Osteocyte (in vitro differentiated cells): ENCODE measurements at regions not wholly inside any gene's neighbourhood (a gene's known extent, or its start where the extent isn't known, plus 50 kb on each side); places are given as distances from the start of the nearest gene placed in this dataset.

Experiments used
- DNase-seq: peaks from one replicate; pipeline ENCODE4 v3.0.0; 2021; ENCODE audit warnings: mixed read lengths; ENCODE audit not compliant: unreplicated experiment; ENCODE audit errors: extremely low spot score
- H3K27ac Mint-ChIP-seq: one replicate; pipeline ENCODE4 v1.8.0; 2021; ENCODE audit warnings: mild to moderate bottlenecking, mixed read lengths; ENCODE audit not compliant: unreplicated experiment
- H3K27me3 Mint-ChIP-seq: one replicate; pipeline ENCODE4 v1.8.0; 2021; ENCODE audit warnings: mixed read lengths; ENCODE audit not compliant: unreplicated experiment
- H3K36me3 Mint-ChIP-seq: one replicate; pipeline ENCODE4 v1.8.0; 2021; ENCODE audit warnings: mixed read lengths; ENCODE audit not compliant: unreplicated experiment
- H3K4me1 Mint-ChIP-seq: one replicate; pipeline ENCODE4 v1.8.0; 2021; ENCODE audit warnings: mixed read lengths; ENCODE audit not compliant: unreplicated experiment
- H3K4me3 Mint-ChIP-seq: one replicate; pipeline ENCODE4 v1.8.0; 2021; ENCODE audit warnings: mild to moderate bottlenecking, moderate library complexity, mixed read lengths; ENCODE audit not compliant: unreplicated experiment
- H3K9me3 Mint-ChIP-seq: one replicate; pipeline ENCODE4 v1.8.0; 2021; ENCODE audit warnings: mixed read lengths; ENCODE audit not compliant: unreplicated experiment
- TF ChIP-seq, protein P1 (sequence below): fragments of 200-600 bp; sonication (generic); IDR thresholded peaks from 2 replicates; pipeline ENCODE4 v1.5.0; 2021; ENCODE audit warnings: antibody characterized with exemption, mild to moderate bottlenecking, moderate library complexity

- DNase-seq: no peak
- H3K4me1 Mint-ChIP-seq: peaks cover 2% of the 10 kb centered on the region
- H3K27me3 Mint-ChIP-seq: no peaks in the 10 kb centered on the region
- no peaks in the 10 kb centered on the region for H3K36me3 Mint-ChIP-seq
- H3K9me3 Mint-ChIP-seq: no peaks in the 10 kb centered on the region
- H3K4me3 Mint-ChIP-seq: no peak overlapping the region
- TF ChIP-seq, protein P1, sequence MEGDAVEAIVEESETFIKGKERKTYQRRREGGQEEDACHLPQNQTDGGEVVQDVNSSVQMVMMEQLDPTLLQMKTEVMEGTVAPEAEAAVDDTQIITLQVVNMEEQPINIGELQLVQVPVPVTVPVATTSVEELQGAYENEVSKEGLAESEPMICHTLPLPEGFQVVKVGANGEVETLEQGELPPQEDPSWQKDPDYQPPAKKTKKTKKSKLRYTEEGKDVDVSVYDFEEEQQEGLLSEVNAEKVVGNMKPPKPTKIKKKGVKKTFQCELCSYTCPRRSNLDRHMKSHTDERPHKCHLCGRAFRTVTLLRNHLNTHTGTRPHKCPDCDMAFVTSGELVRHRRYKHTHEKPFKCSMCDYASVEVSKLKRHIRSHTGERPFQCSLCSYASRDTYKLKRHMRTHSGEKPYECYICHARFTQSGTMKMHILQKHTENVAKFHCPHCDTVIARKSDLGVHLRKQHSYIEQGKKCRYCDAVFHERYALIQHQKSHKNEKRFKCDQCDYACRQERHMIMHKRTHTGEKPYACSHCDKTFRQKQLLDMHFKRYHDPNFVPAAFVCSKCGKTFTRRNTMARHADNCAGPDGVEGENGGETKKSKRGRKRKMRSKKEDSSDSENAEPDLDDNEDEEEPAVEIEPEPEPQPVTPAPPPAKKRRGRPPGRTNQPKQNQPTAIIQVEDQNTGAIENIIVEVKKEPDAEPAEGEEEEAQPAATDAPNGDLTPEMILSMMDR: no peak
- H3K27ac Mint-ChIP-seq: no peak overlapping the region
Observed at GRCh38 chr11:90391756-90392155, 168.9 kb upstream of the CHORDC1 start.

- Mint-ChIP-seq H3K27me3 (no peaks in the 10 kb centered on the region), H3K9me3 (peaks cover 7% of the 10 kb centered on the region), H3K4me3 (no peak overlapping the region), H3K4me1 (no peaks in the 10 kb centered on the region), H3K36me3 (no peaks in the 10 kb centered on the region), H3K27ac (no peak overlapping the region)
- DNase-seq: no peak
- TF ChIP-seq, protein P1: no peak
Observed at GRCh38 chr11:90380206-90380605, 157.4 kb upstream of the CHORDC1 start.

DNA sequence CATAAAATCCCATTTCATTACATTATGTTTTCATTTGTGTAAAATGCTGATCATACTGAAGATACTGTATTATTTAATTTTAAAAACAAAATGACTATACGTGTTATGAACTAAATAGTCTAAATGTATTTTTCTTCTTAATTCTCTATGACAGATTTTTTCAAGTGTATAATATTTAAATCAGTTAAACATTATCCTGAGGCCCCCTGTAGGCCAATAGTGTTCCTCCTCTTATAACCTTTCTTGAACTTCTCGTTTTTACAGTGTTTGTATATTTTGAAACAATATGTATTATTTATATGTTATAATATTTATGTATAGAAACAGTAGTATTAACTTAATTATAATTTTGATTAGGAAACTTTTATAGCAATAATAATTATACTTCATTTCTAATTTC is 151.1 kb upstream of the CHORDC1 start:
- H3K4me3 Mint-ChIP-seq: no peak overlapping the region
- TF ChIP-seq, protein P1: no peak
- no peaks in the 10 kb centered on the region for H3K36me3 Mint-ChIP-seq
- H3K9me3 Mint-ChIP-seq: no peaks in the 10 kb centered on the region
- no peak overlapping the region for H3K27ac Mint-ChIP-seq
- H3K27me3 Mint-ChIP-seq: no peaks in the 10 kb centered on the region
- DNase-seq: no peak
- H3K4me1 Mint-ChIP-seq: no peaks in the 10 kb centered on the region

DNA sequence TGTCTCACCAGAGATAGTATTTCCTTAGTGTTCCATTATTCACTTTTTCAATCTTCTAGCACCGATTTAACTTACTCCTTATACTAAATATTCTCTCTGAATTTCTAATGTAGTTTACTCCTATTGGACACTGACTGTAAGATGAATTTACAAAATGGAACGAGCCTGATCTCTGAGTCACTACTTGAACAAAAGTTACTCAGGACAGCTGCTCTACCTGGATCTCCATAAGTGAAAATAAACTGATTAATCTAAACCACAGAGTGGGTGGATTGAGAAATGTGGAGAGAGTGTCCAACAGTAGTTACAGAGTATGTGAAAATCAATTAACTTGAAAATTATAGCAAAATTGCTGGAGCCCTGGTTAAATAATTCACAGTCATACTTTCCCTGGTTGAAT is 141.7 kb upstream of the CHORDC1 start:
- Mint-ChIP-seq H3K9me3 (no peaks in the 10 kb centered on the region), H3K27me3 (no peaks in the 10 kb centered on the region)
- TF ChIP-seq, protein P1: no peak

GRCh38 chr11:90363739-90364138 is 140.9 kb upstream of the CHORDC1 start:
- Mint-ChIP-seq H3K9me3 (no peaks in the 10 kb centered on the region), H3K4me1 (no peaks in the 10 kb centered on the region), H3K4me3 (no peak overlapping the region), H3K27ac (no peak overlapping the region), H3K27me3 (no peaks in the 10 kb centered on the region), H3K36me3 (no peaks in the 10 kb centered on the region)
- TF ChIP-seq, protein P1: no peak
- DNase-seq: no peak

More for the DNA sequence above, 141.7 kb upstream of the CHORDC1 start:
- H3K4me1 Mint-ChIP-seq: no peaks in the 10 kb centered on the region
- H3K4me3 Mint-ChIP-seq: no peak overlapping the region
- H3K36me3 Mint-ChIP-seq: no peaks in the 10 kb centered on the region
- no peak overlapping the region for H3K27ac Mint-ChIP-seq
- DNase-seq: no peak
